ENCODE measurements at regions not wholly inside any gene's neighbourhood (a gene's known extent, or its start where the extent isn't known, plus 50 kb on each side); places are given as distances from the start of the nearest gene placed in this dataset.

DNA sequence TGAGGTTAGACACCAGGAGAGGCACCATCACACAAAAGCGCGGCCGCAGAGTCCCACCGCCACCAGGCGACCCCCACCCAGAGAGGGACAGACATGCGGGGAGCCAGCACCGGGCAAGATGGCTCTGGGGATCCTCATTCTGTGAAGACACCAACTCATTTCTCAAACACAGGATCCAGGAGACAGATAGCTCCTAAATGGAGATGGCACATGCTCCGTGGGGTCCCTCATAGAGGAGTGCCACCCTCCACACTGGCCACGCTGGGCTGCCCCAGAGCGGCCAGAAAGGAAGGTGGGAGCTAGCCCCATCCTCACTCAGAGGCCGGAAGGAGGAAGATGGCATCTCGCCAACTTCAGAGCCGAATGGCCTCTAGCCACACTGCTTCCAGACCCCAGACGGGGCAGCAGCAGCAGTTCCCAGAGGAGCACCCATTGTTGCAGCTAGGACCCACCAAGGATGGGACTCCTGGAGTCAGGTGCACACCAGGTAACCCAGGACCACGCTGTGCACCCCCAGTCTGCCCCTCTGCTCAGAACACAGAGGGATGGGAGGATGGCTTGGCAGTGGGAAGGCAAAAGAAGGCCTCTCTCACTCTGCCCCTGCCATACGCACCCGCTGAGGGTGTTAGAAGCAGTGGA is 78.6 kb downstream of the ZIC5 start:
- no peak for DNase-seq (ENCODE audit: low read depth)

DNA sequence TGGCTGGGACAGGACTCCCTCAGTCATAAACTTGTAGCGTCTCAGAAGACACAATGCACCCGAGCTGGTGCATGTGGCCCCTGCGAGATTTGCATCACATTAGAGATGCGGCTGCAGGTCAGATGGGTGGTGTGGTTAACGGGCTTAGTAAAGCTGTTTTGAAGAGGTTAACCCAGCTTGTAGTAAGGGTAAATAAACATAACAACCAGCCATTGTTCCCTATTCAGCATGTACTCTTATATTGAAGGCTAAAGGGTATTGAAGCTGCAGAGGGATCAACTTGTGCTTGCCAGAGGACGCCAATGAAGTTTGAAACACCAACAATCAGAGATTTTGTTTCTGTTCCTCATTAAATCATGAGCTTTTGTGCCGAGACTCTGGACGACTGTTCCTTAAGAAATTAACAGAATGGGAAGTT is 79.4 kb downstream of the ZIC5 start:
- no peak for DNase-seq (ENCODE audit: low read depth)

DNA sequence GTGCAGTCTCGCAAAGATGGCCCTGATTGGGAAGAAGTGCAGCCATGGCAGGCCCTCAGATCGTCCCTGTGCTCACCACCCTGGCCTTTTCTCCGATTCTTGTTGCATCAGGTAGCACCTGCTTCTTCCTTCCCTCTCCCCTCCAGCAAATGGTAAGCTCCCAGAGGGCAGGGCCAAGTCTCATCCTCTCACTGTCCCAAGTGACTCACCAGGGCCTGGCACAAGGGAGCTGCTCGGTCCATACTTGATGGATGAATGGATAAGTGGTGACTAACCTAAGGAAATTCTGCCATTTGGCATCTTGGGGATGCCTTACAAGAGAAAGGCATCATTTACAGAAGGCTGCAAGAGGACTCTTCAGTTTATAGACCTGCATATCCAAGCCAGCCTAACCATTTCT is 84.9 kb downstream of the ZIC5 start:
- no peak for DNase-seq (ENCODE audit: low read depth)

DNA sequence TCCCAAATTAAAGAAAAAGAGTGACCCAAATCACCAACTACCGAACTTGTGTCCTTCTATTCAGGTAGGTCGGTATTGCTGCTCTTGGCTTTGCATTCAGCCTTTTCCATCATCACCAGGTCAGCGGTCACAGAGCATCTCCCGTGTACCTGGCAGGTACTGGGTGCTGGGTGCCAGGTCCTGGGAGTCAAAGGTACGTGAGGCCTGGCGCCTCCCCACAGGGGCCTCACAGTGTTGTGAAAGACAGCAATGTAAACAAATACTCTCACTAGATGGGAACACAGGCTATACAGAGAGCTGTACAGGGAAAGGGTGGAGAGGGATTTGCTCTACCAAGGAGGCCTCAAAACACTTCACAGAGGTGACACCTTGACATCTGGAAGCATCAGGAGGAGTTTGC is 86.7 kb downstream of the ZIC5 start:
- no peak for DNase-seq (ENCODE audit: low read depth)

DNA sequence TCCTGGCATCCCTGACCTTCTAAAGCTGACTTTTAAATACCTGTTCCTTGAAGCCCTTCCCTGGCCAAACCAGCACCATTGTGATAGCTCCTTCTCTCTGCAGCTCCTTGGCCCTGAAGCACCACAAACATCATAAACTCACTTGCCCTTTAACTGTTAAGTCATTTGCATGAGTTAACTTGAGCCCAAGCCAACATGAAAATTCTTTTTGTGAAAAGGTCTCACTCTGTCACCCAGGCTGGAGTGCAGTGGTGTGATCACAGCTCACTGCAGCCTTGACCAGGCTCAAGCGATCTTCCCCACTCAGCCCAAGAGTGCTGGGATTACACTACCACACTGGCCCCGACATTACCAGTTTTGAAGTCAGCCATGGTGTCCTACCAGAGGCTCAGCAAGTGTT is 87.8 kb downstream of the ZIC5 start:
- DNase-seq (ENCODE audit: low read depth) = no peak

DNA sequence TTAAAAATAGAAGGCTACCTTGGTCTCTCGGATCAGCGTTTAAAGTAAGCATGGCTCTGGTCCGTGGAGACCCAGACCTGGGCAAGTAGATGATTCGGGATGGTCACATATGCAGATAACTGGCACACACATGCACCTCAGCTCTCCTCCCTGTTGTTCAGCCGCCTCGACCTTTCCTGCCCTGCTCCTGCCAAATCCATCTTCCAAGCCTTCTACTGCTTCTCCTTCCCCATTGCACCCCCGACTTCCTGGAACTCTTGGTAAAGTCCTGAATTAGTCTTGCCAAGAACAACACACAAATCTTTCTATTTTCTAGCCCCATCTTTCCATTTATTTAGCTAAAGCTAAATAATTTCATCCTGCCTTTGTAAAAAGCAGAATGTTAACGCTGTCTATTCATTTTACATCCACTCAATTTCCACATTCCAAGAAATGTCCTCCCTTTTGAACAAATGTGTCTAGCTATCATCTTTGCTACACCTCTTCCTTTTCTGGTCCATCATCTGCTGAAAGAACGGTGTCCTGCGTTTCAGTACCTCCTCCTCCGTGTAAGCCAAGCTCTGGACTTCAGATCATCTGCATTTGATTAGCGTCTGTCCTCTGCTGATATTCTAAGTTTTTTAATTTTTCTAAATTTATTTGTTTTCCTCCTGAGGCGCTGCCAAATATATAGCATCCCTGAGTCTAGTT is 92.5 kb downstream of the ZIC5 start:
- DNase-seq (ENCODE audit: low read depth) = no peak

DNA sequence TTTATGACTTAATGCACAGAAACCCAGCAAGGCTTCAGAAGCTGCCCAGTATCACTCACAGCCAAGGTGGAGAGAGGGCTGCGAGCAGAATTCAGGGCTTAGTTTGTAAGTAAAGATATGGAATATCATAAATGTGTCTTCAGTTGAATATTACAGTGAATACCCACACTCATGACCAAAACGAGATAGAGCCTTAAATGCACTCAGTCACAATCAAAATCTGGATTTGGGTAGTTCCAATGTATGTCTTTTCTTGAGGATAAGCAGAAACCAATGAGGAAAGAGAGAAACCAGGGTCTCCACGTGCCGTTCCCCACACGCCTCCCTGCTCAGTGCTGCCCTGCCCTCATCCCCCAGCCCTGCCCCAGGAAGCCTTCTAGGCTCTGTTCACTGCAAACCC is 94.9 kb downstream of the ZIC5 start:
- DNase-seq (ENCODE audit: low read depth) = no peak

DNA sequence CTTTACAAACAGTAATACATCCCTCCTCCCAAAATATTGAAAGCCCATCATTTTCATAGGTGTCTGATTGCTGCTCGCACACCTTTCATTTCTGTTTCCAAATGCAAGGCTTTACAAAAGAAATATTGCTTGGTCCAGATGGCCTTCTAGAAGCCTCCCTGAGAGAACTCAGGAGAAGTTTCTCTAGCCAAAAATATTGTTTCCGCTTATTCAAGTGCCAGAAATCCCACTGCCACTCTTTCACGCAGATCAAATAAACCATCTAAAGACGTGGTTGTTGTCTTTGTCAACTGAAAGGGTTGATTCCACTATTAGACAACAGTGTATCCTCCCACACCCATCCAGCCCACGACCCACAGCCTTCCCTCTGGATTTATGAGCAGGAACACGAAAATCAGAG is 96.2 kb downstream of the ZIC5 start:
- DNase-seq (ENCODE audit: low read depth) = no peak

DNA sequence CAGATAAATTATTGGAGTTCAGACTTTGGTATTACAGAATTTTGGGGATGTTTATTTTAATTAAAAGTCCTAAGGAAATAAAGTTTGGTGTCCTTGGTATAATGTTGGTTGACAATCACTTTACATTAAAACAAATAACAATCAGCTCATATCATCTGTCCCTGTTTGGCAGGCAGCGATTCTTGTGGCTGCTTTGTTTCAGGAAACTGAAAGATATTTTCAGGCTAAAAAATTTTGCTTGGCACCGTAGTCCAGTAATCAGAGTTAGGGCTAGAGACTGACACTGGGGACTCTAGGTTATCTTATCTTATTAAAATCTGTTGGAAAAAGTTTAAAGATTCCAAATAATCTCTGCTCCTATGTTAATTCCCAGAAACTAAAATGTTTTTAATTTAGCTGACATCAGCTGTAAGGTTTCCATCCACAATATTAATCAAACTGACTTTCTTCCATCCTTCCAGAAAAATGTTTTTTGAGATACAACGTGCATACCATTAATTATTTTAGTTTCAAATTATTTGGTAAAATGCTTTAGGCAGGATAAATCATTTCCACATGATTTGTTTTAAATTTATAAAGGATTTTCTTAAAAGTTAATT is 97.6 kb downstream of the ZIC5 start:
- DNase-seq (ENCODE audit: low read depth) = no peak

DNA sequence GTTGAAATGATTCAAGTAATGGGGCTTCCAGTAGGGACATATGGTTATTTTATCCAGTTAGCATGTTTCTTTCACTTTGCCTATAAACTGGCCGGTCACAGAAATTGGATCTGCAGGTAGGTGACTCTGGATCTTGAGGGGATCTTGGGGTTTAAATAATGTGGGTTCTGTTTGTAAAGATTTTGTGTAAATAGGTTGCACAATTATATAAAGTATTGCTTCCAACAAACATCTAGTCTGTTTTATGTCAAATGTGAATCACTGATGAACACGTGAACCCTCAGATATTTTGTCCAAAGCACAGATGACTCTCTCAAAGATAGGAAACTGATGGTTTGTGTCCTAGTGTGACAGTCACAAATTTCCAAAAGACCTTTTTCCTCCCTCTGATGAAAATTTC is 98.4 kb downstream of the ZIC5 start:
- DNase-seq (ENCODE audit: low read depth) = no peak

DNA sequence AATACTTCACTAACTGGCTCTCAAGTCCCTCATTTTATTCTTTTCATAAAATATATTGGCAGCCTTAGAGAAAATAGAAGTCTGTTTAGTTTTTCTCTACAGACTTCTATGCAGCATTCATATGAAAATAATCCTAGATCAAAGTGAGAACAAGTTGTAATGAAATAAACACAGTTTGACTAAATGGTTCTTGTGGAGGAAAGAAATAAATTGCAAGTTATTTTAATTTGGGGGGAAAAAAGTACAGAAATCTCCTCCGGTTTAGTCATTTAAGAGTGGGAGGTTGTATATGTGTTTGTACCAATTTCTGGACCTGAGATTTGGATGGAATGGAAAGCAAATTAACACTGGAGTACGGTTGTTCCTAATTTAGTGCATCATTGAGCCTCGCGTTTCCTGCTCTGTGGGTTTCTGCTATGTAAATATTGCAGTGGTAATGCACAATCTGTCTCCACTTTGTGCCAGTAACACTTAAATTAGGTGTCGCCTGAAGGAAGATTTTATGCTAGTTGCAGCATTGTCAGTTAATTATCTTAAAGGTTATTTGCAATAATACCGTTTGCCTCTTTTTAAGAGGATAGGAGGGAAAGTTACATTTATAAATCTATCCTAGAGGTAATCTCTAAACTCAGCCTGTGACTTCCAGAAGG is 100.2 kb downstream of the ZIC5 start:
- no peak for DNase-seq (ENCODE audit: low read depth)

DNA sequence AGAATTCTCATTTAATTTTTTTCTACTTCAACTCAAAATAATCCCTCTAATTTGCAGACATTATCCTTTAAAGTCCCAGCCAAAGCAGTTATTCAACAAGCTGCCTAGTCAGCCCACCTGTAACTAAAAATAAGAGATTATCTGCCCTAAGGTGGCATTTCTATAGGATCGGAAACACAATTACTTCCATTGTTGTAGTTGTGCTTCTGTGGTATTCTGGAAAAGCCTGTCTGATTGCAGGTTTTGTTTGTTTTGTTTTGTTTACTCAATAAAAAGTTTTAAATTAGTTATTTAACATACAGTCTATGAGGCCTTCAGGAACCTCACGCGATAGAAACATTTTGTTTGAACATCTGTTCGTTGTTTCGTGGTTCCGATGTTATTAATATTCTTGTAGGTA is 101.0 kb downstream of the ZIC5 start:
- DNase-seq (ENCODE audit: low read depth) = no peak

DNA sequence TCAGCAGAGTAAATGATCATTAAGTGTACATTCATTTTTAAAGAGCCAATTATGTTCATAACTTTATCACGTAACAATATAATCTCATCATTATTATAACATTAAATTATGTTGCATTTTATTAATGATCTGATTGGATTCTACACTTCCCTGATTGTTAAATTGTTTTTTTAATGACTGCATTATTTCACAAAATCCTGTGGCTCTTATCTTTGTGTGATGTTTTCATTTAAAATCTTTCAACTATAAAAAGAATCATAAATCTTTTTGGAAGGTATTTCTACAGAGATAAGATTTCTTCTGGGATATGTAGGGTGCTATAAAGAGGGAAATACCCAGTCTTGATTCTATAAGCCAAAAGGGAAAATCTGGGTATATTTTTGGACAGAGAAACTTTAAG is 101.7 kb downstream of the ZIC5 start:
- DNase-seq (ENCODE audit: low read depth) = no peak

DNA sequence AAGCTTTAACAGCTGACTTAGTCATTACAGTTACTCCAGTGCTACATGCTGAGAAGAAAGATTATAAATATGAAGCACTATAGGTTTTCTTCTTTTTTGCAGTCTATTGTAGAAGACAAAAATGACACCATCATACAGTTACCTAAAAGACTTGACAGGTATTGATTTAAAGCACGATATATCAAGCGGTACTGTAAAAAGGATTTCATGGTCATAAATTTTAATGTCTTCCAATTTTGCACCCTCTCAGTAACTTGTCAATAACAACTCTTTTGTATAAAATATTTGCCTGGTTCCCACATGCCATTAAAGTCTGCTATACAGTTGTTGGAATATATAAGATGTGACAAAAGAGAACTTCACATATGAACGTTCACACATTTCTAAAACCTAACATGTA is 102.8 kb downstream of the ZIC5 start:
- no peak for DNase-seq (ENCODE audit: low read depth)

DNA sequence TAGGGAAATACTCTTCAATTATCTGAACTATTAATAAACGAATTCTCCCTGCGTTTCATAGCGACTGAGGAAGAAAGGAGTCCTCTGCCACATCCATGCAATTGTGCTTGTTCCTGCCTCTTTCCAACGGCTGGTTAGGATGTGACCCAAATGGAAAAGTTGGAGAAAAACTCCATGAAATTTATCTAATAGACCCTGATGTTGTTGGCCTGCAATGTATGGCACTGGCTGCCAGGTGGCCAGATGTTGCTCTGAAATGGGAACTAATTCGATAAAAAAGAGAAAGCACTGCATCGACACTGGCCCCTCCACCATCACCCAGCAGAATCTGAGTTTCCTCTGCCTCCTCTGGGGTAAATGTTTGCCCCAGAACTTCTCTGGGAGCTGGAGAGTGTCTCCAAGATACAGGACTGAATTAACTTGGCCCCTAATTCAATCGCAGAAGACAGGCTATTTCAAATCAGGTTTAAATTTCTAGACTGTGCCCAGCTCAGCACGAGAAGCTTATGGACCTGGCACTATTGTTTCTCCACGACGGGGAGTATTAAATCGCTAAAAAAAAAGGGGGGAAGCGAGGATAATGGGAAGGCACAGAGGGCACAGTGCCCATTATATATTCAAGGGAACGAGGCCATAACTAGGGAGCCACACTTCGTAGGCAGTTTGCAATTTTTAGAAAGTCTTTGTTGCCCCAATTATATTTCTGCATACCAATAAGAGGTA is 103.9 kb downstream of the ZIC5 start:
- DNase-seq (ENCODE audit: low read depth) = no peak

DNA sequence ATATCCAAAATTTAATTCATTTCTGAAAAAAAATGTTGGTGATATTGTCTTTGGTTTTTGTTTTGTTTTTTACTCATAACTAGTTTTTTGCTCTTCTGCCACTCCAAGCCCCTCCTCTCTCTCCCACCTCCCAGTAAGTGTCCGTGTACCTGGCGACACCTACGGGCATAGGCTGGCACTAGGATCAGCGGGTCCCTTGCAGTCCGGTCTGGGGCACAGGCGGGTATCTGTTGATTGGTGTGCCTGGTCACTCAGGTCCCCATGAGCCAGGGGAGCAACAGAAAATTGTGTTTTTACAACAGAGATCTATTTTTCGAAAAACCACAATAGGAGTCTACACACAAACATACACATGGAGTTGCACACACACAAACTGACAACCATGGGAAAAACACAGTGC is 104.8 kb downstream of the ZIC5 start:
- DNase-seq (ENCODE audit: low read depth) = no peak

DNA sequence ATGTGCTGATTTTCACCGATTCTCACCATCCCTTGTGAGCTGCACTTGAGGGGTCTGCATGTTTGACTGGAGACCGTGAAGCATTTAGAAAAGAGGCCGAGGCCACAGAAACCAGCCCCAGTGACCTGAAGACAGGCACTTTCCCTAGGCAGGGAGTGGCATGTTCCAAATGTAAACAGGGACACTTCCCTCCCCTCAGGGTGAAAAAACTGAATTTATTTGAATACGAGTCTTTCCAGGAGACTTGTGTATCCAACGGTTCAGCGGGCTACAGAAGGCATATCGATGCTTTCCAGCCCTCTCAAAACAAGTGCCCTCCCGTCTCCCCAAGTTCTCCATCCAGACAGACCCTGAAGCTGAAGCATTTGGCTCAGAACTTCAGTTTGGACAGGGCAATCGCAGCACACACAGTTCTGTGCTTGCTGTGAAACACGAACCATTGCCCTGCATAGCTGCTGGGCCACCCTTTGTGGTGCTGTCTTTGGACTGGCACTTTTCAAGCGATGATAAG is 106.1 kb downstream of the ZIC5 start:
- DNase-seq (ENCODE audit: low read depth) = no peak

DNA sequence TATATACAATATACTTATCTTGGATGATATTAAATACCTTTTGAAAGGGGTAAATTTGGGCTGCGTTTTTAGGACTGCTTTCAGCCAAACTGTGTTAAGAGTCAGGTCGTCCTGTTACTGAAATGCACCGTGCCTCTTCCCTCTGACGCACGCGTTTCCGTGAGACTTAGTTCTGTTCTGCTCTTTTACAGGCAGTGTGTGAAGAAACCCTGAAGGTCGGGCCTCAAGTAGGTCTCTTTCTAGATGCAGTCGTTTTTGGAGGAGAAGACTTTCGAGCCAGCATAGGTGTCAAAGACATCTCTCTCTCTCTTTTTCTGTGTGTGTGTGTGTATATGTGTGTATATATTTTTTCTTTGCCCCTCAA is 107.0 kb downstream of the ZIC5 start:
- DNase-seq (ENCODE audit: low read depth) = no peak

DNA sequence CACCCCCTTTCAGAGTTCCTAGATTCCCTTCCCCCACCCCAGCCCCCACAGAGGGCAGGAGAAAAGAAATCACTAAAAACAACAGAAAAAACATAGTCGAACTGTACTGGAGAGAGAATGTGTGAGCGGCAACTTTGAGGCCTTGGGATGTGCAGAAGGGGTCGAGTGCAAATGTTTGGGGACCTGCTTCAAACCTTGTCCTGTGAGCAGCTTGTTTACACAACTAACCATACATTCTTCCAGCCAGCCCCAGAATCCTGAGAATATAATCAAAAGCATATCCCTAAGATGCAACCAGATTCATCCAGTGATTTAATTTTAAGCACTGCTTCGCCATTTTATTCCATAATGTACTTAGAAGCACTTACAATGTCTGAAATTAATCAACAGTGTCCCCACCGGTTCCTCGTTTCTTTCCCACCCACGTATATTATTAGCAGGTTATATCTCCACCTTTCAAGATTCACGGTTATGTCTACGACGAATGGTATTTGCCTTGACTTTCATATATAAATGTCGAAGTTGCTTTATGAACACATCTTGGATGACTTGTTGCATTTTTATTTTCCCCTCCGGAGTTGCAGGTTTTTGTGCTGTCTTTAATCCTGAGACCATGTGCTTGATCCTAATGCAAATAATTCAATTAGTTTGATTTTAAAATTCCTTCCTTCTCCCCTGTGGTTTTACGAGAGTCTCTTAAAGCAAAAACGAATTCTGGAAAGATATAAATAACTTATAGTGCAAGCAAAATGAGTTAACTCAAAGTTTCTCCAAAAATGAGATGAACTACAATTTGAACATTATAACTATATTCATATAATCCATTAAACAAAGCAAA is 107.6 kb downstream of the ZIC5 start:
- DNase-seq (ENCODE audit: low read depth) = no peak

DNA sequence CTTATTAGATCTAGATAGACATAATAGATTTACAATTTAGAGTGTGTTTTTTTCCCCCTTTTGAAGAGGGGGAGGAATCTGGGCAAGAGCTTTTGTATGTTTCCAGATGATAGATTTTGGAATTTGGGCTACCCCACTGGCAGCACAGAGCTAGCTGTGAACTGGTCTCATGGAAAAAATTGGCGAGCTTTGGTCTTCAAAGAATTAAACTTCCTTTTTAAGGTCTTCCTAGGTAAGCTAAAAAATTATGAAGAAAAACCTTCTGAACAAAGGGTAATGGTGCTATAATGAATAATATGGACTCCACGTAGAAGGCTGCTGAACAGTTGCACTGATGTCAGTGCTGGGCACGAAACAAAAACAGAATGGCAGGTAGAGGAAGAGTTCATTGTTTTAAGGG is 109.3 kb downstream of the ZIC5 start:
- no peak for DNase-seq (ENCODE audit: low read depth)

DNA sequence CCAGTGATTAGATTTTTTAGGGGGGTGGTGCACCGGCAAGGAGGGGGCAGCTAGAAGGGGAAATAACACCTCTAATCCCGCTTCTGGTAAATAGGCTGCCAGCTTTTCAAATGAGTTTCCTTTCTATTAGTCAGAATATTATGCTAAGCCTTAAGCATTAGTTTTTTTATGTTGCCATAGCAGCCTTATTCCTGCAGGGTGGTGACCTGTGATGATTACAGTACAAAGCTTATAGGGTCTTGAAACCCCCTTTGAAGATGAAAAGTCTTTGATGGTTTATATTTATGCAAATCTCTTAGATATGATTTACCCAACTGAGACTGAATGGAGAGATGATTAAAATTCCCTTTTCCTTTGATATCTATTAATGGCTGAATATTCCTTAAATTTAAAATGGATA is 109.8 kb downstream of the ZIC5 start:
- no peak for DNase-seq (ENCODE audit: low read depth)

DNA sequence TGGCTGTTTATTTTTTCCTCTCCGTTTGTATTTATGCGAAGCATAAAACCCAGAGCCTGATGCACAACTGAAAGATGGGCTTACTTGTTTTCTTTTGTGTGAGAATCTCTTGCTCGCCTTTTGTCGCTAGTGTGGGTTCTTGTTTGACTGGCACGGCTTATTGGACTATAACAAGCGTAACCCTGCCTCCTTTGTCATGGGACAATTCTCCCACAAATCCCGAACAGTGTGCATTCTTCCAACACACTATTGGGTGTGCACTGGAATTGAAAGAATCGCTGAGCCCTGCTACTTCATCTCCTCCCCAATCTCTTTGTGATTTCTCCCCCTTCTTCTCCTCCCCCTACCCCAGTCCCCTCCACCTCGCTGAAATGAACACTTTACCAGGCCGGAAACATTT is 110.8 kb downstream of the ZIC5 start:
- DNase-seq (ENCODE audit: low read depth) = no peak
